ENCODE measurements at regions not wholly inside any gene's neighbourhood (a gene's known extent, or its start where the extent isn't known, plus 50 kb on each side); places are given as distances from the start of the nearest gene placed in this dataset.

DNA sequence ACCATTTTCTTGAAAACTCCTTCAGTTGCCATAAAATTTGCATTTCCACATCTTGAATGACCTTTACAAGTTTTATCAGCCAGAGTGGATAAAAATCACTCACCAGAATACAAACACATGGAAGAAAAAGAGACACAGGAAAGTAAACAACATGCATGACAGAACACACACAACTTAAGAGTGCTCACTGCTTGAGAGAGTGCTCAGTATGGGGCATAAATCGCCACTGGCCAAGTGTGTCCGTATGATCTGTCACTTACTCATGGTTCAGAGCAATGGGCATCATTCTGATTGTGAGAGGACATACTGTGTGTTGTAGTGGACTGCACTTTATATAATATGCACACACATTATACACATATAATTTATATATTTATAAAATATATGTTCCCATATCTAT lies 155.6 kb upstream of the NTRK2 start:
- TF ChIP-seq, protein P1, sequence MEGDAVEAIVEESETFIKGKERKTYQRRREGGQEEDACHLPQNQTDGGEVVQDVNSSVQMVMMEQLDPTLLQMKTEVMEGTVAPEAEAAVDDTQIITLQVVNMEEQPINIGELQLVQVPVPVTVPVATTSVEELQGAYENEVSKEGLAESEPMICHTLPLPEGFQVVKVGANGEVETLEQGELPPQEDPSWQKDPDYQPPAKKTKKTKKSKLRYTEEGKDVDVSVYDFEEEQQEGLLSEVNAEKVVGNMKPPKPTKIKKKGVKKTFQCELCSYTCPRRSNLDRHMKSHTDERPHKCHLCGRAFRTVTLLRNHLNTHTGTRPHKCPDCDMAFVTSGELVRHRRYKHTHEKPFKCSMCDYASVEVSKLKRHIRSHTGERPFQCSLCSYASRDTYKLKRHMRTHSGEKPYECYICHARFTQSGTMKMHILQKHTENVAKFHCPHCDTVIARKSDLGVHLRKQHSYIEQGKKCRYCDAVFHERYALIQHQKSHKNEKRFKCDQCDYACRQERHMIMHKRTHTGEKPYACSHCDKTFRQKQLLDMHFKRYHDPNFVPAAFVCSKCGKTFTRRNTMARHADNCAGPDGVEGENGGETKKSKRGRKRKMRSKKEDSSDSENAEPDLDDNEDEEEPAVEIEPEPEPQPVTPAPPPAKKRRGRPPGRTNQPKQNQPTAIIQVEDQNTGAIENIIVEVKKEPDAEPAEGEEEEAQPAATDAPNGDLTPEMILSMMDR (conservative IDR thresholded peaks at IDR 0.05 in 1 of 2, IDR thresholded peaks at IDR 0.05 in 1 of 2; ENCODE audit: low read depth in 1 of 2, low read length in 2 of 2): no peak
- TF ChIP-seq EZH2 (IDR thresholded peaks at IDR 0.05; ENCODE audit: low read length, missing control alignments): no peak

Measured in fibroblast of lung (primary cell).